Stromal cell of bone marrow (primary cell): ENCODE measurements at regions not wholly inside any gene's neighbourhood (a gene's known extent, or its start where the extent isn't known, plus 50 kb on each side); places are given as distances from the start of the nearest gene placed in this dataset.
"Not testable (repeated sequence)": the region's sequence is repeated elsewhere in the genome, so short reads cannot be mapped to it uniquely, and the experiment has no call there.

Experiments used
- DNase-seq: peaks from one replicate; pipeline ENCODE4 v3.0.0-alpha.2; 2012; ENCODE audit warnings: low read depth

GRCh38 chr11:100531290-100531689 is 155.8 kb upstream of the ARHGAP42 start:
- not testable (repeated sequence) for DNase-seq

GRCh38 chr11:100536979-100537378 is 150.1 kb upstream of the ARHGAP42 start:
- DNase-seq, result no peak

- no peak for DNase-seq
Observed at GRCh38 chr11:100543386-100543785, 143.7 kb upstream of the ARHGAP42 start.

GRCh38 chr11:100545556-100545955 is 141.5 kb upstream of the ARHGAP42 start:
- no peak for DNase-seq

GRCh38 chr11:100545970-100546369 is 141.1 kb upstream of the ARHGAP42 start:
- DNase-seq, result no peak

GRCh38 chr11:100546714-100547113 is 140.4 kb upstream of the ARHGAP42 start:
- no peak for DNase-seq

- DNase-seq, result no peak
Observed at GRCh38 chr11:100550298-100550697, 136.8 kb upstream of the ARHGAP42 start.

- no peak for DNase-seq
Observed at GRCh38 chr11:100550912-100551632, 136.0 kb upstream of the ARHGAP42 start.

GRCh38 chr11:100555931-100556330 is 131.2 kb upstream of the ARHGAP42 start:
- DNase-seq, result no peak

GRCh38 chr11:100556781-100557180 is 130.3 kb upstream of the ARHGAP42 start:
- no peak for DNase-seq

- peak; percentile 50 for DNase-seq
Observed at GRCh38 chr11:100557830-100558611, 129.1 kb upstream of the ARHGAP42 start.

- no peak for DNase-seq
Observed at GRCh38 chr11:100560606-100561005, 126.5 kb upstream of the ARHGAP42 start.

- DNase-seq, result no peak
Observed at GRCh38 chr11:100561323-100561722, 125.8 kb upstream of the ARHGAP42 start.

- DNase-seq, result peak; percentile 78
Observed at GRCh38 chr11:100562128-100562527, 125.0 kb upstream of the ARHGAP42 start.

- DNase-seq, result no peak
Observed at GRCh38 chr11:100563541-100564280, 123.4 kb upstream of the ARHGAP42 start.

GRCh38 chr11:100573911-100574513 is 113.1 kb upstream of the ARHGAP42 start:
- no peak for DNase-seq

GRCh38 chr11:100574894-100575769 is 112.0 kb upstream of the ARHGAP42 start:
- DNase-seq, result peak; percentile 29

GRCh38 chr11:100575860-100576717 is 111.0 kb upstream of the ARHGAP42 start:
- peak; percentile 32 for DNase-seq

GRCh38 chr11:100576718-100577021 is 110.4 kb upstream of the ARHGAP42 start:
- DNase-seq, result no peak

GRCh38 chr11:100578831-100579311 is 108.2 kb upstream of the ARHGAP42 start:
- no peak for DNase-seq
